ENCODE measurements at regions not wholly inside any gene's neighbourhood (a gene's known extent, or its start where the extent isn't known, plus 50 kb on each side); places are given as distances from the start of the nearest gene placed in this dataset.

GRCh38 chr5:89098199-89098756 lies 215.3 kb upstream of the MEF2C start:
- DNase-seq = no peak

- no peak for DNase-seq
Measured at GRCh38 chr5:89097103-89097502, 214.1 kb upstream of the MEF2C start.

GRCh38 chr5:89095341-89095740 lies 212.4 kb upstream of the MEF2C start:
- DNase-seq = no peak

DNA sequence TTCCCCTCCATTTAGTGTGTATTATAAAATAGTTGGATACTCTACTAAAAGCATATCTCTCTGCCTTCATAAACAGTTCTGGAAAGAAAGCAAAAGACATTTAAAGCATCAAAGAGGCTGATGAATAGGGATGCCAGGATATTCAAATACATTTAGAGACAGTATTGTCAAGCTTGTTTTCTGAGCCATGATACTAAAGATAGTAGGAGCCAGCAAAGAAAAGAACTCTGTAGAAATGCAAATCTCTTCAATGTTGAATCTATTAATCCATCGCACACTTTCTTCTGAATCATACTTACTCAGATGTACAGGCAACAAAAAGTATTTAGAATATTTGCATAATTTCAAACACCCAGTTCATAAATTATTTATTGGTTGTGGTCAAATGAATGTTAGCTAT lies 207.1 kb upstream of the MEF2C start:
- DNase-seq = no peak

DNA sequence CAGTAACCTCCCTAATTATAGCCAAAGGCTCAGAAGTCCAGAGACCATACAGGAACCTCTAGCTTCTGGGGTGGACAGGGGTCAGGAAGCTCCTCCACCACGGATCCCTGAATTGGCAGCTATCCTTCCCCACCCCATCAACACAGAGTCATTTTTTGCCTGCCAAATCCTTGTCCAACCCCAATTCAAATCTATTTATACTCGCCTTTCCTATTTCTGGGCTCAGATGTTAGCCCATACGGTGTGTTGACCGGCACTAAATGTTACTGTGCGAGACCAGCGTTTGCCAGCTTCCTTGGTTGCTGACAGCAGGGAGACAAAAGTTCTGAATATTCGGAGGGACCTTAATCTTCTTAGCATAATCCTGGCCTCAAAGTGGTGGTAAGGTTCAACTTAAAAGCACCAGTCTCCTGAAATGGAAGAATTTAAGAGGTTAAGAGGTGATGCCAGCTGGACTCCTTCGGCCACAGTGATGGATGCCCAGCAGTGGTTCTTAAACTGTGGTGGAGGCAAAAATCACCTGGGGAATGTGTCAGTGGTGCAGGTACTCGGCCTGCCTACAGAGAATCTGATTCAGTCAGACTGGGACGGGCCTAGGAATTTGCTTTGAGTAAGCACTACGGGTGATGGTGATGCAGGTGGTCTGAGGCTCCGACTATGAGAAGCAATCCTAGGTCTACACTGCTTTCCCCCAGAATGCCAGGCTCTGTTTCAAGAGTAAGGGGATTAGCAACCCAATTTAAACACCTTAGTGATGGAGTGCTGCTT lies 204.8 kb upstream of the MEF2C start:
- no peak for DNase-seq

DNA sequence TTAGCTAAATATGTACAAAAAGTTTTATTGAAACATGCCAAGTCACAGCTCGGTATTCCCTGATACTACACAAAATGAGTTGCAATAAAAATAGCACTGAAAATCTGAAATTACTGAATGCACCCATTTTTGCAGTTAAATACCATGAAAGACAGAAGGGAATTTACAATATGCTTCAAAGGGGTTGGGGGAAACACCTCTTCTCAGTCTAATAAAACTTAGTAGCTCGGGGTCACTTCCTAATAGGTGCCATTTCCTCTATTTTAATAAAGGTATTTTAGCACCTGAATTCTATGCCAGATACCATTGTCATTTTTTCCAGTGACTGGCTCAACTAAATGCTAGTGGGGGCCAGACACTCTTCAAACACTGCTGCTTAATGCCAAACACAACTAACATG lies 204.1 kb upstream of the MEF2C start:
- DNase-seq = no peak

DNA sequence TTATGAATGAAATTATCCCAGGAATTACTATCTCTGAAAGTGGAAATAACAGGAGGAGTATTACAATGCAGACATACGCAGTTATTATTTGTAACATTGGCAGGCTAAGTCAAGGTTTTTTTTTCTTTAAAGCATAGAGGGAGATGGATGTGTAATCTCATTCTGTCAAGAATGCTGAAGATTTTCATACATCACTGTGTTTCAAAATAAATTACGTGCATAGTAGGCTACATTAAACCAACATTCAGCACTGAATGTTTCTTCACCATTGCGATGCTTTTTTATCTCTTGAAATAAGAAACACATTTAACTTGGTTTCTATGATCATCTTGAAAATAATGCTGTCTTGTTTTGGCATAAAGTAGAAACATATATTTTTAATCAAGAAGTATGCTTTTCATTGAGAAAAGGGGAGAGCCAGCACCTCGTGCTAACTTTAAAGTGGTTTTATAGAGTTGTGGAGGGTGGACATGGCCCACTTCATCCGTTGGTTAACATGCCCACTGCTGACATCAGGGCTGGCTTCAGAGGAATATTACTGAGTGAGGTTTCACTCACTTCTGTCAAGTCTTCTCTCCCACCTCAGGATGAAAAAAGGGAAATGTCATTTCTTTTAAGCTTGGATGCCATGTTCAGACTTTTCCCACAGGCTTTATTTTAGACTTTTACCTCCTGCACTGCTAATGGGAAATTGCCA lies 203.6 kb upstream of the MEF2C start:
- DNase-seq = no peak

- DNase-seq = no peak
Measured at GRCh38 chr5:89083791-89084190, 200.8 kb upstream of the MEF2C start.

GRCh38 chr5:89081360-89081759 lies 198.4 kb upstream of the MEF2C start:
- DNase-seq = no peak

DNA sequence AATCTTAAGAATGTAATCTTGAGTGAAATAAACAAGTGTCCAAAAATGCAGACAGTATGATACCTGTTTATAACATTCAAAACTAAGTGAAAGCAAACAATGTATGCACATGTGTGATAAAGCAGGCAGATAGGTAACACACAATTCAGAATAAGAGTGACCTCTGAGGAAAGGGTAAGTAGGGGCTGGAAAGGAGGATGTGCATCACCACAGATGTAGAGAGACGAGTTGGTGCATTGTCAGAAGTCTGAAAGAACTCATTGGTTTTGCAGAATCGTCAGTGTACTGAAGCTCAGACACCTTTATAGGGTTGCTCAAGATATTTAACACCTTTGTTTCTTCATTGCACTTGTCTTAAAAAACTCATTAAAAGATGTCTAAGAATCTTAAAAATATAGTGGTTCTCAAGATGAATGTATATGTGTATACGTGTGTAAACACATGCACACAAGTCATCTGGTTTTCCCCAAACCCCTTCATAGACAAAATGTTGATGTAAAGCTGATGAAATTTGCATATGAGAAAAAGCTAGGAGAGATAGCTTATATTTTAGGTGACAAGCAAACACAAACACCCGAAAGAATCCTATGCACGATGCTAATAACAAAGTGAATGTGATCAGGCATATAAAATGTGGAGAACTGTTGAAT lies 197.6 kb upstream of the MEF2C start:
- no peak for DNase-seq

DNA sequence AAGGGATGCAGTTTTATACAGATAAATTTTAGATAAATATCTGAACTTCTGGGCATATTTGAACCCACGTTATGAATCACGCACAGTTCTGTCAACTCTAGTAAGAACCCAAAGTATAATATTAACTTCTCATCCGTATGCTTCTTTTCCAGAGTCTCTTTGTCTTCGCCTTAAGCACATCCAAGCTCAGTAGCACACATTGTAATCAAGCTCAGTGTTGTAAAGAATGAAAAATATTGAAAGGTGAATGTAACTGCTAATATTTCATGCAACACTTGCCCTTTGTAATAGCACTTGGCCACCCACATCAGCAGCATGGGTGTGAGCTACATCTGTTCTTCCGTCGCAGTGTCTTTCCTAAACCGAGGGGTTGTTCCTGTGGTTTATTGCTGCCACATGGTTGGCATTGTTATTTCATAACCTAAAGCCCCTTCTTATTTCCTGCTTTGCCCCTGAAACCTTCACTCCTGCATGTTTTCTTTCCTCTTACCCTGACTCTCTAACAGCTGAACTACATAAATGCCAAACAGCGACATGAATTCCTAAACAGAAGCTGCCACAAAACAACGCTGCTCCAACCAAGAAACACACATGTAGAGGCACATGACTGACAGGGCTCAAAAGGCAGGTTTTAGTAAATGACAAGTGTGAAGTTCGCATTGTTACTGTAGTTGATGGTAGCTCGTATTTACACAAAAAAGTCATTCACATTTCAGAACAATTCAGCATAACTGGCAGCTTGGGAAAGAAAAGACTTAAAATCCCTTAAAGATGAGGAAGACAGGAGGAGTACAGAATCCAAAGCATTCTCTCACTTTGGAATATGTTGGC lies 190.1 kb upstream of the MEF2C start:
- no peak for DNase-seq

DNA sequence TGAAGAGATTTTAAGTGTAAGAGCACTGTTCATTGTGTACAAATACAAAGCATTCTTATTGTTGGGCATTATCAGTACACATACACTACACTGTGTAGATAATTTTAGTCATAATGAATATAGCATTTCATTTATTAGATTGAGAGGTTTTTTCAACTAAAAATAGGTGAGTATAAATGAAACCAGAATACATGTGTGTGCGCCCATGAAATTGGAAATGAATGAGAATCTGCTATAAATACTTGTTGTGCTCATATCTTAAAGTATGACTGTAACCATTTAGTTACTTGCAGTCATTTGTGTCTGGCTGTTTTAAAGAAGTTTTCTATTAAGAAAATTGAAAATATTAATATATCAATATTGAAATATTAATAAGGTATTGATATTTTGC lies 189.0 kb upstream of the MEF2C start:
- no peak for DNase-seq

DNA sequence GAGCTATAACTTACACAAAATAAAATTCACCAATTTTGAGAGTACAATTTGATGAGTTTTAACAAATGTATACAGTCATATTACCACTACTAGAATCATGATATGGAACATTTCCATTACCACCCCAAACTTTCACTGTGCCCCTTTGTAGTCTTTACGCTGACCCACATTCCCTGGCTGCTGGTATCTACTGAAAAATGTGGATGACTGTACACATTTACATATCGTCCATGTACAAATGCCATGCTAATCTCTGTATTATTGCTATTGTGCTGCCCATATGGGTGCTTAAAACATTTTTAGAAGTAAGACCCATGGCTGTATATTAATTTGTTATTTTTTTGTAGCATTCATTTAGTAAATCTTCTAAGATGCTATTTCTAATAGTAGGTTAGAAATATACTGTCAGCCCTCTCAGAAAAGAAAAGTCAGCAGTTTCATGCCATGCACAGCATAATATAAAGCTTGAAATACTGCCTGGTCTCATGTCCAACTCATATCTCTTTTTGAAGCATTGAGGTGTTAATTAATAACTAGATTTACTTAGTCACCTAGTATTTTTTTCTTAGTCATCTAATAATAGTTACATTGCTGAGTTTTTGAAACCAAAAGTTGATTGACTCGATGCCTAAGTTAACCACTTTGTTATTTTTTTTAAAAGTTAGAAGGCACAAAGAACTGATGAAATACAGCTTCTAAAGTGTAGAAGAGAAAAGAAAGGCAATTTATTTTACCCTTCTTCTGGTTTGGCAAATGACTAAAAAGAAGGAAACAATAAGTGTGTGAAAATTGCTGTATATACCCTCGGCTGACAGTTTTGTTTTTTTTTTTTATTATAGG lies 188.3 kb upstream of the MEF2C start:
- DNase-seq = no peak

DNA sequence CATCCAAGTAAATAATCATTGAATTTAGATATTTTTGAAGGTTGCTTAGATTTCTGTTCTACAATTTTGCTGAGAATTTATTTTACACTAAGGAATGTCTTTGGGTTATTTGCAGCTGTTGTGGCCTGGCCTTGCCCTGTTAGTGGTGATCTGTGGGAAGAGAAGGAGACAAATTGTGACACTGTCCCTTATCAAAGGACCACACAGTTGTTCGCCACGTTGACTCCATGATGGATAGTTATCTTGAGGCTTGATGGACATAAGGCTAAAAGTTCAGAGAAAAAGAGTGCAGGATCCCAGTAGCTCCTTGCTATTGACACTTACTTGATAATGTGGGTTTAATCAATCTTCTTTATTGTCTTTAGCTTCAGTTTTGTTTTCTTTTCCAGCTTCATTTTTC lies 186.6 kb upstream of the MEF2C start:
- no peak for DNase-seq

GRCh38 chr5:89067362-89067761 lies 184.4 kb upstream of the MEF2C start:
- no peak for DNase-seq

GRCh38 chr5:89065919-89066318 lies 182.9 kb upstream of the MEF2C start:
- no peak for DNase-seq

DNA sequence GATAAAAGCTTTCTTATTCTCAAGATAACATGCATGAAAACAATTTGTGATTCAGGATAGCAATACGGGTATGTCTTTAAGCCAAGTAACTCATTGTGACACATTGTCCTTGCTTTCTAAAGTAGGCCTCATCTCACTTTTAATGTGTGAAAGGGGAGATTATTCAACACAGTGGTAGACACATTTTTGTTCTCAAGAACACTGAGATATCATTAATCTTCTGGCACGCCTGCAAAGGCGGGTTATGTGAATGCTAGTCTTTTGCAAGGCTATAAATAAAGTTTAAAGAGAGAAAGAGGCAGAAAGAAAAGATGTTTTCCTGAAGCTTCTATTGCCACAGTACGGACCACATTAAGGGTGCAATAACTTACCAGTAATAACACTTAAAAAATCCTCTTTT lies 181.8 kb upstream of the MEF2C start:
- DNase-seq = no peak

DNA sequence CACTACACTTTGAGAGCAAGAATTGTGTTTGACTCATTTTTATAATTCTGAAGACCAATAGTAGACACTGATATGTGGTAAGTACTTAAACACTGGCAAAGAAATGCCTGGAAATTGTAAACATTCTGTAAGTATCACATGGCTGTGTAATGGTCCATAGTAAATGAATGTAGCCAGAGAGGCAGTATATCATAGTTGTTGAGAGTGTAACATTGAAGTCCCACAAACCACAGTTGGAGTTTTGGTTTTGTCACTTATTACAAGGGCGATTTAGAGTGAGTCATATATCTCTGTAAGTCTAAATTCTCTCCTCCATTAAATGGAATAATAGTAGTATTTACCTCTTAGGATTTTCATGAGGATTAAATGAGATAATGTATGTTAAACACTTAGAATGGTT lies 181.1 kb upstream of the MEF2C start:
- no peak for DNase-seq

- DNase-seq = no peak
Measured at GRCh38 chr5:89060768-89061167, 177.8 kb upstream of the MEF2C start.

DNA sequence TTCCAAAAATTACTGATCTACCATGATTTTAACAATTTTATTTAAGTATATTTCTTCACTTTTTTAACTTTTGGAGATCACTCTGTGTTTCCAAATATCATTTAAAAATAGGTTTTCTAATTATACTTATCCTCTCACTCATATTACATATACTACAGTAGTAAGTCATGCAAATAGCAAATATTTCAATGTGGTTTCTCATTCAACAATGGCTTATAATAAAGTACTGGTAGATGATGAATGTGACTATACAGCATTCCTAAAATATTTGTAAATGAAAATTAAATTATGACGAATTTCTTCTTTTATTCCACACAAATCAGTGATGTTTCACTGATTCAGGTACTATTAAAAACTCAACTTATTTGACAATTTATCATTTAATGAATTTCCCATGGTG lies 176.3 kb upstream of the MEF2C start:
- DNase-seq = no peak

DNA sequence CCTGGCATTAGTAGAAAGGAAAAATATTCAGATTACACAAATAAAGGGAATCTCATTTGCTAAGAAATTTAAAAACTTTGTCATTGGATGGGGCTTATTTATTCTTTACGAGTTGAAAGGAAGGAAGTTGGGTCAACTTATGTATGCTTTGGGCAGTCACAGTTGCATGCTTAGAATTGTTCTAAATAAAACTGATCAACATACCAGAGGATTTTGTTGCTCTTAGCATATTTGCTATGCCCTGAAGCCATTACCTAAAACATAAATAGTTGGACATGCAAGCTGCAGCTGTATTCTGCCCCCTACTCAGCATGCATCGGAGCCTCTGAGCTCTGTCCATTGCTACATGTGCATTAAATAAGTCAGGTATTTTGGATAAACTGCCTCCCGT lies 172.7 kb upstream of the MEF2C start:
- no peak for DNase-seq
